HG03457 (cell line): ENCODE measurements at regions not wholly inside any gene's neighbourhood (a gene's known extent, or its start where the extent isn't known, plus 50 kb on each side); places are given as distances from the start of the nearest gene placed in this dataset.

ENCODE experiments used
- ATAC-seq: cut with Tn5 transposase; IDR thresholded peaks from one replicate; pipeline ENCODE4 v1.9.1; 2021; ENCODE audit warnings: moderate number of reproducible peaks; ENCODE audit not compliant: unreplicated experiment

GRCh38 chr1:177793900-177794299 is 176.0 kb downstream of the SEC16B start:
- ATAC-seq = no peak

GRCh38 chr1:177790566-177790965 is 179.3 kb downstream of the SEC16B start:
- no peak for ATAC-seq

GRCh38 chr1:177789956-177790355 is 179.9 kb downstream of the SEC16B start:
- ATAC-seq = no peak

- no peak for ATAC-seq
Observed at GRCh38 chr1:177786176-177786745, 183.6 kb downstream of the SEC16B start.

GRCh38 chr1:177784936-177785335 is 184.9 kb downstream of the SEC16B start:
- no peak for ATAC-seq

GRCh38 chr1:177784409-177784808 is 185.4 kb downstream of the SEC16B start:
- ATAC-seq = no peak

GRCh38 chr1:177783051-177783450 is 186.8 kb downstream of the SEC16B start:
- ATAC-seq = no peak

GRCh38 chr1:177780096-177780700 is 189.7 kb downstream of the SEC16B start:
- no peak for ATAC-seq

GRCh38 chr1:177779166-177779965 is 190.5 kb downstream of the SEC16B start:
- no peak for ATAC-seq

- ATAC-seq = no peak
Observed at GRCh38 chr1:177775924-177776323, 193.9 kb downstream of the SEC16B start.

- no peak for ATAC-seq
Observed at GRCh38 chr1:177772386-177772960, 197.4 kb downstream of the SEC16B start.

GRCh38 chr1:177771688-177772087 is 198.2 kb downstream of the SEC16B start:
- no peak for ATAC-seq

- ATAC-seq = no peak
Observed at GRCh38 chr1:177770096-177770495, 199.8 kb downstream of the SEC16B start.

GRCh38 chr1:177755851-177756560 is 213.9 kb downstream of the SEC16B start:
- ATAC-seq = no peak

GRCh38 chr1:177754603-177755002 is 215.3 kb downstream of the SEC16B start:
- no peak for ATAC-seq

GRCh38 chr1:177753655-177754054 is 216.2 kb downstream of the SEC16B start:
- no peak for ATAC-seq

- ATAC-seq = no peak
Observed at GRCh38 chr1:177748080-177748801, 221.6 kb downstream of the SEC16B start.

- ATAC-seq = no peak
Observed at GRCh38 chr1:177746155-177746554, 223.7 kb downstream of the SEC16B start.

GRCh38 chr1:177744906-177745305 is 225.0 kb downstream of the SEC16B start:
- no peak for ATAC-seq

- ATAC-seq = no peak
Observed at GRCh38 chr1:177741476-177741875, 228.4 kb downstream of the SEC16B start.

- no peak for ATAC-seq
Observed at GRCh38 chr1:177739780-177740179, 230.1 kb downstream of the SEC16B start.
